ENCODE measurements at regions not wholly inside any gene's neighbourhood (a gene's known extent, or its start where the extent isn't known, plus 50 kb on each side); places are given as distances from the start of the nearest gene placed in this dataset.

- no peak for TF ChIP-seq SMC3 (conservative IDR thresholded peaks at IDR 0.05; ENCODE audit: poor library complexity)
- no peak for TF ChIP-seq POLR2AphosphoS5 (IDR thresholded peaks at IDR 0.05)
- TF ChIP-seq TAF1 (IDR thresholded peaks at IDR 0.05; ENCODE audit: low read depth): no peak
- TF ChIP-seq EP300 (conservative IDR thresholded peaks at IDR 0.05; ENCODE audit: poor library complexity, severe bottlenecking): no peak
- TF ChIP-seq MXI1 (conservative IDR thresholded peaks at IDR 0.05; ENCODE audit: poor library complexity, severe bottlenecking): no peak
- no peak for TF ChIP-seq REST (IDR thresholded peaks at IDR 0.05; ENCODE audit: borderline replicate concordance)
- TF ChIP-seq RAD21 (conservative IDR thresholded peaks at IDR 0.05): no peak
- TF ChIP-seq CTCF (IDR thresholded peaks at IDR 0.05; ENCODE audit: poor library complexity, severe bottlenecking): no peak
- H3K79me2 ChIP-seq (replicated peaks; ENCODE audit: insufficient read depth, low read length): no peaks in the 10 kb centered on the region
Observed at GRCh38 chr20:51953731-51954340, 151.5 kb upstream of the SALL4 start.

GRCh38 chr20:51950926-51951325 is 148.6 kb upstream of the SALL4 start:
- Histone ChIP-seq H3K27ac (ENCODE audit: low read length) (no peak overlapping the region), H3K4me3 (ENCODE audit: low read length) (no peak overlapping the region), H3K9ac (ENCODE audit: low read length) (no peak overlapping the region), H3F3A (ENCODE audit: insufficient read depth, low read length, poor library complexity, severe bottlenecking) (no peaks in the 10 kb centered on the region), H3K27me3 (ENCODE audit: insufficient read depth, low read depth, low read length) (no peaks in the 10 kb centered on the region), H3K36me3 (ENCODE audit: insufficient read depth, low read length) (no peaks in the 10 kb centered on the region), H2AFZ (ENCODE audit: low read depth, low read length) (no peak overlapping the region), H3K9me3 (ENCODE audit: low read length) (no peaks in the 10 kb centered on the region), H3K4me2 (ENCODE audit: low read length) (no peak overlapping the region), H3K79me2 (replicated peaks; ENCODE audit: insufficient read depth, low read length) (no peaks in the 10 kb centered on the region), H3K9me2 (ENCODE audit: insufficient read depth, low read length) (no peaks in the 10 kb centered on the region), H4K20me1 (ENCODE audit: insufficient read depth) (no peaks in the 10 kb centered on the region)
- TF ChIP-seq EZH2 (IDR thresholded peaks at IDR 0.05; ENCODE audit: borderline replicate concordance, insufficient read depth, low read length, poor library complexity, severe bottlenecking) (no peak), POLR2AphosphoS5 (IDR thresholded peaks at IDR 0.05) (no peak), CTCF (IDR thresholded peaks at IDR 0.05; ENCODE audit: poor library complexity, severe bottlenecking) (no peak), SMC3 (conservative IDR thresholded peaks at IDR 0.05; ENCODE audit: poor library complexity) (no peak), TAF1 (IDR thresholded peaks at IDR 0.05; ENCODE audit: low read depth) (no peak), MXI1 (conservative IDR thresholded peaks at IDR 0.05; ENCODE audit: poor library complexity, severe bottlenecking) (no peak), REST (IDR thresholded peaks at IDR 0.05; ENCODE audit: borderline replicate concordance) (no peak), EP300 (conservative IDR thresholded peaks at IDR 0.05; ENCODE audit: poor library complexity, severe bottlenecking) (no peak), RAD21 (conservative IDR thresholded peaks at IDR 0.05) (no peak)

More at GRCh38 chr20:51953731-51954340, 151.5 kb upstream of the SALL4 start:
- Histone ChIP-seq H3K27me3 (ENCODE audit: insufficient read depth, low read depth, low read length) (no peaks in the 10 kb centered on the region), H4K20me1 (ENCODE audit: insufficient read depth) (no peaks in the 10 kb centered on the region), H3K27ac (ENCODE audit: low read length) (no peak overlapping the region), H3K4me2 (ENCODE audit: low read length) (no peak overlapping the region), H3K9ac (ENCODE audit: low read length) (no peak overlapping the region), H3K4me3 (ENCODE audit: low read length) (no peak overlapping the region), H3K9me2 (ENCODE audit: insufficient read depth, low read length) (no peaks in the 10 kb centered on the region), H3K9me3 (ENCODE audit: low read length) (no peaks in the 10 kb centered on the region), H2AFZ (ENCODE audit: low read depth, low read length) (no peak overlapping the region), H3F3A (ENCODE audit: insufficient read depth, low read length, poor library complexity, severe bottlenecking) (no peaks in the 10 kb centered on the region), H3K36me3 (ENCODE audit: insufficient read depth, low read length) (no peaks in the 10 kb centered on the region)

Data from neural cell (in vitro differentiated cells).